ENCODE measurements at regions not wholly inside any gene's neighbourhood (a gene's known extent, or its start where the extent isn't known, plus 50 kb on each side); places are given as distances from the start of the nearest gene placed in this dataset.

GRCh38 chr2:236343400-236344161 lies 79.4 kb upstream of the ASB18 start:
- no peak overlapping the region for H3K27ac ChIP-seq (ENCODE audit: control insufficient read depth, insufficient read depth)
- no peak overlapping the region for H2AFZ ChIP-seq (ENCODE audit: control insufficient read depth, low read depth, low read length)
- H4K20me1 ChIP-seq (ENCODE audit: control insufficient read depth, insufficient read depth): no peaks in the 10 kb centered on the region
- no peaks in the 10 kb centered on the region for H3K4me1 ChIP-seq (ENCODE audit: control insufficient read depth, insufficient read depth, low read length)
- FAIRE-seq: peak; percentile 66
- ATAC-seq: peak; percentile 68
- ChIA-PET POLR2A (no interaction called here), RAD21 (ENCODE audit: unreplicated experiment) (interaction anchor here (0.5 to 0.7 kb wide), 2 partner anchors 716 to 727 kb away, joined by 3 to 4 read pairs; no protein-coding TSS in a partner anchor), CTCF (interaction anchor here (0.6 to 1.7 kb wide), 6 partner anchors 33 to 744 kb away, joined by 3 to 8 read pairs (median 4); no protein-coding TSS in a partner anchor), SMC1A (ENCODE audit: uncharacterized antibody, unreplicated experiment) (interaction anchor here (1.4 kb wide), 1 partner anchor 716 kb away, joined by 3 read pairs; no protein-coding TSS in a partner anchor)
- no peaks in the 10 kb centered on the region for H3K36me3 ChIP-seq (ENCODE audit: control insufficient read depth in 2 of 2, insufficient read depth in 2 of 2, low read length in 1 of 2)
- H3K9ac ChIP-seq (ENCODE audit: control insufficient read depth, insufficient read depth, low read length): no peak overlapping the region
- intact Hi-C loops (cut with micrococcal nuclease; ENCODE audit: unreplicated experiment) (loop anchor here (1.0 kb wide), 1 partner anchor 729 kb away; no protein-coding TSS in a partner anchor), in situ Hi-C loops (cut with MboI) (no loop called here)
- H3K79me2 ChIP-seq (ENCODE audit: control insufficient read depth, insufficient read depth, low read length): no peaks in the 10 kb centered on the region
- no peaks in the 10 kb centered on the region for H3K9me3 ChIP-seq (replicated peaks; ENCODE audit: control insufficient read depth, insufficient read depth, low read length)
- H3K4me3 ChIP-seq: no peak overlapping the region
- no peak overlapping the region for H3K4me2 ChIP-seq (ENCODE audit: control insufficient read depth, insufficient read depth)
- peaks cover 0 to 4% of the 10 kb centered on the region in 2 experiments; a peak in 2 of 4 replicates for H3K27me3 ChIP-seq (replicated peaks in 1 of 2; ENCODE audit: control insufficient read depth in 2 of 2, insufficient read depth in 2 of 2, low read length in 1 of 2)
- BruUV-seq (replicated peaks): no TSS peak
- peak; percentile 9 for DNase-seq (ENCODE audit: low read depth, low spot score)
- 6% methylated on average over 10 of the region's 10 CpGs for WGBS (ENCODE audit: insufficient coverage, insufficient replicate concordance, low lambda C conversion rate, missing lambda C conversion rate)
- TF ChIP-seq, protein P1, sequence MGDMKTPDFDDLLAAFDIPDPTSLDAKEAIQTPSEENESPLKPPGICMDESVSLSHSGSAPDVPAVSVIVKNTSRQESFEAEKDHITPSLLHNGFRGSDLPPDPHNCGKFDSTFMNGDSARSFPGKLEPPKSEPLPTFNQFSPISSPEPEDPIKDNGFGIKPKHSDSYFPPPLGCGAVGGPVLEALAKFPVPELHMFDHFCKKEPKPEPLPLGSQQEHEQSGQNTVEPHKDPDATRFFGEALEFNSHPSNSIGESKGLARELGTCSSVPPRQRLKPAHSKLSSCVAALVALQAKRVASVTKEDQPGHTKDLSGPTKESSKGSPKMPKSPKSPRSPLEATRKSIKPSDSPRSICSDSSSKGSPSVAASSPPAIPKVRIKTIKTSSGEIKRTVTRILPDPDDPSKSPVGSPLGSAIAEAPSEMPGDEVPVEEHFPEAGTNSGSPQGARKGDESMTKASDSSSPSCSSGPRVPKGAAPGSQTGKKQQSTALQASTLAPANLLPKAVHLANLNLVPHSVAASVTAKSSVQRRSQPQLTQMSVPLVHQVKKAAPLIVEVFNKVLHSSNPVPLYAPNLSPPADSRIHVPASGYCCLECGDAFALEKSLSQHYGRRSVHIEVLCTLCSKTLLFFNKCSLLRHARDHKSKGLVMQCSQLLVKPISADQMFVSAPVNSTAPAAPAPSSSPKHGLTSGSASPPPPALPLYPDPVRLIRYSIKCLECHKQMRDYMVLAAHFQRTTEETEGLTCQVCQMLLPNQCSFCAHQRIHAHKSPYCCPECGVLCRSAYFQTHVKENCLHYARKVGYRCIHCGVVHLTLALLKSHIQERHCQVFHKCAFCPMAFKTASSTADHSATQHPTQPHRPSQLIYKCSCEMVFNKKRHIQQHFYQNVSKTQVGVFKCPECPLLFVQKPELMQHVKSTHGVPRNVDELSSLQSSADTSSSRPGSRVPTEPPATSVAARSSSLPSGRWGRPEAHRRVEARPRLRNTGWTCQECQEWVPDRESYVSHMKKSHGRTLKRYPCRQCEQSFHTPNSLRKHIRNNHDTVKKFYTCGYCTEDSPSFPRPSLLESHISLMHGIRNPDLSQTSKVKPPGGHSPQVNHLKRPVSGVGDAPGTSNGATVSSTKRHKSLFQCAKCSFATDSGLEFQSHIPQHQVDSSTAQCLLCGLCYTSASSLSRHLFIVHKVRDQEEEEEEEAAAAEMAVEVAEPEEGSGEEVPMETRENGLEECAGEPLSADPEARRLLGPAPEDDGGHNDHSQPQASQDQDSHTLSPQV (IDR thresholded peaks at IDR 0.05): no peak
- TF ChIP-seq RAD21 (IDR thresholded peaks at IDR 0.05; ENCODE audit: insufficient read depth, low read depth, low read length): peak; percentile 69
- no peak for TF ChIP-seq POLR2AphosphoS5 (IDR thresholded peaks at IDR 0.05; ENCODE audit: low read length)
- no peak for TF ChIP-seq REST (IDR thresholded peaks at IDR 0.05; ENCODE audit: low read depth, low read length)
- TF ChIP-seq, protein P2, sequence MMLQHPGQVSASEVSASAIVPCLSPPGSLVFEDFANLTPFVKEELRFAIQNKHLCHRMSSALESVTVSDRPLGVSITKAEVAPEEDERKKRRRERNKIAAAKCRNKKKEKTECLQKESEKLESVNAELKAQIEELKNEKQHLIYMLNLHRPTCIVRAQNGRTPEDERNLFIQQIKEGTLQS (IDR thresholded peaks at IDR 0.05; ENCODE audit: borderline replicate concordance, extremely low read depth, low read depth, low read length): no peak
- peak; percentile 67 to 81 (median 73) for TF ChIP-seq CTCF (IDR thresholded peaks at IDR 0.05 in 2 of 3, conservative IDR thresholded peaks at IDR 0.05 in 1 of 3; ENCODE audit: control insufficient read depth in 2 of 3, extremely low read depth in 1 of 3, insufficient read depth in 1 of 3, low read depth in 3 of 3, low read length in 3 of 3)
- TF ChIP-seq, protein P3, sequence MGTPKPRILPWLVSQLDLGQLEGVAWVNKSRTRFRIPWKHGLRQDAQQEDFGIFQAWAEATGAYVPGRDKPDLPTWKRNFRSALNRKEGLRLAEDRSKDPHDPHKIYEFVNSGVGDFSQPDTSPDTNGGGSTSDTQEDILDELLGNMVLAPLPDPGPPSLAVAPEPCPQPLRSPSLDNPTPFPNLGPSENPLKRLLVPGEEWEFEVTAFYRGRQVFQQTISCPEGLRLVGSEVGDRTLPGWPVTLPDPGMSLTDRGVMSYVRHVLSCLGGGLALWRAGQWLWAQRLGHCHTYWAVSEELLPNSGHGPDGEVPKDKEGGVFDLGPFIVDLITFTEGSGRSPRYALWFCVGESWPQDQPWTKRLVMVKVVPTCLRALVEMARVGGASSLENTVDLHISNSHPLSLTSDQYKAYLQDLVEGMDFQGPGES (IDR thresholded peaks at IDR 0.05): no peak
- no peak for TF ChIP-seq SIX5 (IDR thresholded peaks at IDR 0.05; ENCODE audit: low read depth, low read length, severe bottlenecking)
- TF ChIP-seq SMC3 (IDR thresholded peaks at IDR 0.05; ENCODE audit: borderline replicate concordance, low read length): peak; percentile 84; the same call in 1 of the 2 replicates
- 0 out of 2 replicates have a peak, but pooled peaks have one; percentile 42 for TF ChIP-seq YY1 (IDR thresholded peaks at IDR 0.05; ENCODE audit: low read depth, low read length)
